Sigmoid colon (tissue), 6 donors: ENCODE measurements at regions not wholly inside any gene's neighbourhood (a gene's known extent, or its start where the extent isn't known, plus 50 kb on each side); places are given as distances from the start of the nearest gene placed in this dataset.

Experiments
- DNase-seq: peaks from one replicate; pipeline ENCODE4 v3.0.0-alpha.2; 2019
- H3K27ac ChIP-seq, 4 donors: fragments of 200-600 bp; sonication (generic); one replicate each; pipeline ENCODE4 v1.5.1; 2016 to 2019; ENCODE audit warnings: mild to moderate bottlenecking in 1 of 4
- H3K27me3 ChIP-seq, 3 donors: fragments of 200-600 bp; sonication (generic); one replicate each; pipeline ENCODE4 v1.5.1; 2019; ENCODE audit warnings: mild to moderate bottlenecking in 1 of 3
- H3K36me3 ChIP-seq, 4 donors: fragments of 200-600 bp; sonication (generic); one replicate each; pipeline ENCODE4 v1.5.1; 2016 to 2019
- H3K4me1 ChIP-seq, 4 donors: fragments of 200-600 bp; sonication (generic); one replicate each; pipeline ENCODE4 v1.5.1; 2017 to 2019
- H3K4me3 ChIP-seq, 4 donors: fragments of 200-600 bp; sonication (generic); one replicate each; pipeline ENCODE4 v1.5.1; 2017 to 2019; ENCODE audit warnings: mild to moderate bottlenecking in 2 of 4, moderate library complexity in 1 of 4
- H3K9me3 ChIP-seq, 4 donors: fragments of 200-600 bp in 3 of 4; sonication (generic) in 3 of 4; one replicate each; pipeline versions ENCODE4 v1.5.1 to v1.6.1; 2013 to 2019
- CTCF ChIP-seq, 4 experiments: fragments of 450-650 bp in 3 of 4; fragments of 200-600 bp in 1 of 4; IDR thresholded peaks; one replicate each; pipeline ENCODE4 v1.5.1; 2016 to 2019; ENCODE audit warnings: antibody characterized with exemption in 4 of 4, mild to moderate bottlenecking in 3 of 4, moderate library complexity in 2 of 4
- EP300 ChIP-seq, 4 donors: sonication (generic); formaldehyde crosslinking; IDR thresholded peaks; one replicate each; pipeline ENCODE4 v1.6.1; 2017; ENCODE audit warnings: antibody characterized with exemption in 4 of 4
- POLR2A ChIP-seq, 2 donors: fragments of 450-650 bp; IDR thresholded peaks; one replicate each; pipeline ENCODE4 v1.6.1; 2016; ENCODE audit warnings: antibody characterized with exemption in 2 of 2, mild to moderate bottlenecking in 2 of 2, moderate library complexity in 2 of 2
- POLR2AphosphoS5 ChIP-seq, 4 donors: sonication (generic); formaldehyde crosslinking; IDR thresholded peaks; one replicate each; pipeline ENCODE4 v1.6.1; 2017; ENCODE audit warnings: antibody characterized with exemption in 4 of 4
- WGBS, 2 donors: extraction: QIAGEN DNeasy Blood & Tissue Kit; methylation state at CpG; one replicate each; pipeline ENCODE4 v1.1.7; 2013; 5-methylcytosine and 5-hydroxymethylcytosine counted together
- intact Hi-C: fragments of 100-400 bp; cut with DNase I; formaldehyde crosslinking; loops from one replicate; pipeline ENCODE4 v1.15.1; 2023
- donor health status: healthy with polysubstance abuse.
- donor health status: healthy.

- no peak for TF ChIP-seq POLR2AphosphoS5 (IDR thresholded peaks at IDR 0.05)
- no peak for TF ChIP-seq CTCF (IDR thresholded peaks at IDR 0.05)
- no peak for TF ChIP-seq POLR2A (IDR thresholded peaks at IDR 0.05)
- no peak for TF ChIP-seq EP300 (IDR thresholded peaks at IDR 0.05)
- WGBS, 2 donors = 84 to 87% methylated on average over 12 of the region's 12 CpGs
- no peaks in the 10 kb centered on the region for H3K9me3 ChIP-seq
- no peak overlapping the region for H3K27ac ChIP-seq
- DNase-seq = peak; percentile 40
- H3K27me3 ChIP-seq = no peaks in the 10 kb centered on the region
- peaks cover 0 to 8% (median 0%) of the 10 kb centered on the region in 4 donors for H3K4me1 ChIP-seq
- H3K36me3 ChIP-seq = no peaks in the 10 kb centered on the region
- intact Hi-C loops = no loop called here
- no peak overlapping the region for H3K4me3 ChIP-seq
Observed at GRCh38 chr2:201969938-201970785, 63.5 kb upstream of the FZD7 start.

GRCh38 chr2:201970786-201971108 is 62.9 kb upstream of the FZD7 start:
- 94 to 96% methylated on average over 4 of the region's 4 CpGs for WGBS, 2 donors
- no peak for TF ChIP-seq POLR2AphosphoS5 (IDR thresholded peaks at IDR 0.05)
- no peak for TF ChIP-seq EP300 (IDR thresholded peaks at IDR 0.05)
- TF ChIP-seq POLR2A (IDR thresholded peaks at IDR 0.05) = no peak
- TF ChIP-seq CTCF (IDR thresholded peaks at IDR 0.05) = no peak
- peaks cover 0 to 8% (median 0%) of the 10 kb centered on the region in 4 donors for H3K4me1 ChIP-seq
- intact Hi-C loops = no loop called here
- H3K9me3 ChIP-seq = no peaks in the 10 kb centered on the region
- H3K4me3 ChIP-seq = no peak overlapping the region
- no peaks in the 10 kb centered on the region for H3K36me3 ChIP-seq
- no peaks in the 10 kb centered on the region for H3K27me3 ChIP-seq
- H3K27ac ChIP-seq = no peak overlapping the region
- DNase-seq = peak; percentile 10

GRCh38 chr2:201971531-201972228 is 62.0 kb upstream of the FZD7 start:
- 80 to 86% methylated on average over 5 of the region's 5 CpGs for WGBS, 2 donors
- Histone ChIP-seq H3K4me3 (no peak overlapping the region), H3K36me3 (no peaks in the 10 kb centered on the region), H3K27me3 (no peaks in the 10 kb centered on the region), H3K9me3 (no peaks in the 10 kb centered on the region), H3K4me1 (peaks cover 0 to 8% (median 0%) of the 10 kb centered on the region in 4 donors), H3K27ac (no peak overlapping the region)
- intact Hi-C loops = no loop called here
- DNase-seq = peak; percentile 24
- TF ChIP-seq EP300 (IDR thresholded peaks at IDR 0.05) (no peak), POLR2AphosphoS5 (IDR thresholded peaks at IDR 0.05) (no peak), POLR2A (IDR thresholded peaks at IDR 0.05) (no peak), CTCF (IDR thresholded peaks at IDR 0.05) (no peak)

- no peak for TF ChIP-seq POLR2AphosphoS5 (IDR thresholded peaks at IDR 0.05)
- TF ChIP-seq EP300 (IDR thresholded peaks at IDR 0.05) = no peak
- TF ChIP-seq POLR2A (IDR thresholded peaks at IDR 0.05) = no peak
- TF ChIP-seq CTCF (IDR thresholded peaks at IDR 0.05) = no peak
- no peak for DNase-seq
- Histone ChIP-seq H3K4me1 (peaks cover 0 to 8% (median 0%) of the 10 kb centered on the region in 4 donors), H3K36me3 (no peaks in the 10 kb centered on the region), H3K4me3 (no peak overlapping the region), H3K9me3 (no peaks in the 10 kb centered on the region), H3K27me3 (no peaks in the 10 kb centered on the region), H3K27ac (no peak overlapping the region)
- WGBS, 2 donors = 87 to 93% methylated on average over 10 of the region's 10 CpGs
- intact Hi-C loops = no loop called here
Observed at GRCh38 chr2:201972621-201973255, 60.9 kb upstream of the FZD7 start.
